GM18498 (cell line): ENCODE measurements at regions not wholly inside any gene's neighbourhood (a gene's known extent, or its start where the extent isn't known, plus 50 kb on each side); places are given as distances from the start of the nearest gene placed in this dataset.

Experiments
- ATAC-seq: cut with Tn5 transposase; IDR thresholded peaks from one replicate; pipeline ENCODE4 v1.9.1; 2021; ENCODE audit warnings: mild to moderate bottlenecking, moderate library complexity; ENCODE audit not compliant: unreplicated experiment

DNA sequence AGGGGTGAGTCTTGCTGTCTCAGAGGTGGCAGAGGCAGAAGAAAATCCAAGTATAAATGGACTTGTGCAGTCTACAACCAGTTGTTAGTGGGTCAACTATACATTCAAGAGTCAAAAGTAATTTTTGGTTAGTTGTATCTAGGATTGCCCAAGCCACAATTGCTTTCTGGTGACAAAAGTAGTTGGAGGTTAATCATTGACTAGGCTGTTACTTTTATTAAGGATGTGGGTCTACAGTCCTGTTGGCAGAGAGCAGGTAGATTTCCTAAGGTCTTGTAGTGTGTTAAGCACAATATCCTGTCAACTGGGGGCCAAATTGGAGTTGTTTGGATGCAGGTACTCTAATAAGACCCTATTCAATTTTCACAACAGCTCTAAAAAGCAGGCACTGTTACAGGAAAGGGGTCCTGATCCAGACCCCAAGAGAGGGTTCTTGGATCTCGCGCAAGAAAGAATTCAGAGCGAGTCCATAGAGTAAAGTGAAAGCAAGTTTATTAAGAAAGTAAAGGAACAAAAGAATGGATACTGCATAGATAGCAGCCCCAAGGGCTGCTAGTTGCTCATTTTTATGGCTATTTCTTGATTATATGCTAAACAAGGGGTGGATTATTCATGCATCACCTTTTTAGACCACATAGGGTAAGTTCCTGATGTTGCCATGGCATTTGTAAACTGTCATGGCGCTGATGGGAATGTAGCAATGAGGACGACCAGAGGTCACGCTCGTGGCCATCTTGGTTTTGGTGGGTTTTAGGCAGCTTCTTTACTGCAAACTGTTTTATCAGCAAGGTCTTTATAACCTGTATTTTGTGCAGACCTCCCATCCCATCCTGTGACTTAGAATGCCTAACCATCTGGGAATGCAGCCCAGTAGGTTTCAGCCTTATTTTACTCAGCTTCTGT is 232.6 kb upstream of the SRRM4 start:
- ATAC-seq = no peak

DNA sequence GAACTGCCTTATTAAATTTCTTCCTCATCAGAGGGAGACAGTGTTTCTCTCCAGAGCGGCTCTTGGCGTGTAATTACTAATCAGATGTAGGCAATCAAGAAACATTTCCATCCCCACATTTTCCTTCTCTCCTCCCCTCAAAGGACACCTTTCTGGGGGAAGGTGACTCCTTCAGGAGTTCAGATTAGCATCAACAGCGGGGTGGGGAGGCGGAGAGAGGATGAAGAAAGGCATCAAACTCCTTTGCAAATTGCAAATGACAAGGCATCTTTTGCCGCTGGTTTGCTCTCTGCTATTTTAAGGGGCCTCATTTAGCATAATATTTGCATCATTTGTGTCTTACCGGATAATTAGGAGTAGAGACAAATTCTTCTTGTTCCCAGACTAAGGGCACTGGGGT is 231.7 kb upstream of the SRRM4 start:
- no peak for ATAC-seq

- ATAC-seq = no peak
Observed at GRCh38 chr12:118750666-118751065, 230.7 kb upstream of the SRRM4 start.

DNA sequence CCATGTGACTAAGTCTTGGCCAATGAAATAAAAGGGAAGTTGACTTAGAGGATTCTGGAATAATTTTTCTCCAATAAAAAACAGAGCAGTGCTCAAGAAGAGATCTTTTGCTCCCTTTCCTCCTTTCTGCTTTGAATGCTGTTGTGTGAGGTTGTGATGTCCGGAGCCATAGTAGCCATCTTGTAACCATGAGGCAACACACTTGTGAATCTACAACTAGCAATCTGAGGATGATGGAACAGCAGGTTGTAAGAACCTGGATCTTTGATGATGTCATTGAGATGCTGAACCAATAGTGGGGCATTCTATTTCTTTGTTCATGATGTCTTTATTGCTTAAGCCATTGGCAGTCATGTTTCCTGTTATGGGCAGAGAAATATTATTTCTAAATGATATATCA is 230.0 kb upstream of the SRRM4 start:
- no peak for ATAC-seq

- ATAC-seq = no peak
Observed at GRCh38 chr12:118760623-118761022, 220.7 kb upstream of the SRRM4 start.

DNA sequence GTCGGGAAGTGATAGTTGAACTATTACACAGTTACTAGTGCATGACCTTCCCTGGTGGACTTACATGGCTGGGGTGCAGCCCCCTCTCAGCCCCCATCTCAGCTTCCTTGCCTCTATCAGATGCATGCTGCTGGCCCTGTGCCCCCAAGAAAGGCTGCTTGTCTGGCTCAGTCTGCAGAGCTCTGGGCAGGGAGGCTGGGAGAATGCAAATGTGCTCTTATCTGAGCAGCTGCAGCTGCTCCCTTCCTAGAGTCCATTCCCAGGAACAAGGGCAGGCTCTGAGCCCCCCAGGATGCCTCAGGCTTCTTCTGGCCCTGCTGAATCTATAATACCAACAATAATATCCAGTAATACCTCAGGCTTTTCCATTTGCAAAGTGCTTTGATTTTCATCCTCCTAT is 218.1 kb upstream of the SRRM4 start:
- ATAC-seq = no peak

- no peak for ATAC-seq
Observed at GRCh38 chr12:118773956-118774723, 207.2 kb upstream of the SRRM4 start.

DNA sequence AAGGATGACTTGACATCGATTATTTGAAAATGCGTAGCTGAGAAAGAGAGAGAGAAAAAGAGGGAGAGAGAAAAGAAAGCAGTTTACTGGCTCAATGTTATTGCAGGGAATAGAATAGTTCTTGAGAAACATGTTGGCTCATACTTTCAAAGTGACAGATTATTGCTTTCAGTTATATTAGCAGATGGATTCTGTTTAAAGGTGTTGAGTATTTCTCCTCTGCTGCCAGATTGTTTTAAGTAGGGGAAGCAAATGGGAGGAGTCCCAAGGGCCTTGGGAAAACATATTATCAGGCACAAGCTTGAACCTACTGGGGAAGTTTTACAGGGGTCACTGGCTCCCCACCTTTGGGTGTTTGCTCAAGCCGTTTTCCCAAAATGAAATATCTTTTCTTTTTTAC is 203.8 kb upstream of the SRRM4 start:
- no peak for ATAC-seq

GRCh38 chr12:118778077-118778476 is 203.3 kb upstream of the SRRM4 start:
- no peak for ATAC-seq

- ATAC-seq = no peak
Observed at GRCh38 chr12:118780939-118781338, 200.4 kb upstream of the SRRM4 start.

DNA sequence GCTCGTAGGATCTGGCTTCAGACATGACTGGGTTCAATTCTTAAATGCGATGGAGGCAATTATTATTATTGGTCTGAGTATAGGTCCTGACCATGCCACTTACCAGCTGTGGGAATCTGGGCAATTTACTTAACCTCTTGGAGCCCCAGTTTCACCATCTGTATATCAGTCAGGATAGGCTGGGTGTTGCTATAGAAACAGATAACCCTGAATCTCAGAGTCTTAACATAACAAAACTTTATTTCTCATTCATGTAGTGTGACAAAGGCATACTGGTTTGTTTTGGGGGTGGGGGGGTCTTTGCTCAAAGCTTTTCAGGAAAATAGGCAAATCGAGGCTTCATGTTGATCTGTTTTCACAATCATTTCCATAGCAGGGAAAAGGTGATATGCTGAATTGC is 199.6 kb upstream of the SRRM4 start:
- ATAC-seq = no peak

GRCh38 chr12:118783703-118784102 is 197.6 kb upstream of the SRRM4 start:
- no peak for ATAC-seq

DNA sequence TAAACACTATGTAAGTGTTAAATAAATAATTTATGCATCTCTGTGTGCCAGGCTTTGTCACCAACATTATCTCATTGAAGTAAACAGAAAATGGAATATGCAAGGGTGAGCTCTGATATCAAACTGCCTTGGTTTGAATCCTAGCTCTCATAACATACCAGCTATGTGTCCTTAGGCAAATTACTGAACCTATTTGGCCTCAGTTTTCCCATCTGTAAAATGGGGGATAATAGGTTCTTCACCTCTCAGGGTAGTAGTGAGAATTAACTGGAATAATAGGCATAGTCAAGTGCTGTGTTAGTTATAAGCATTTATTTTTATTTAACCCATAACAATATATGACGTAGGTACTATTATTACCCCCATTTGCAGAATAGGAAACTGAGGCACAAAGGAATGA is 190.8 kb upstream of the SRRM4 start:
- ATAC-seq = no peak

DNA sequence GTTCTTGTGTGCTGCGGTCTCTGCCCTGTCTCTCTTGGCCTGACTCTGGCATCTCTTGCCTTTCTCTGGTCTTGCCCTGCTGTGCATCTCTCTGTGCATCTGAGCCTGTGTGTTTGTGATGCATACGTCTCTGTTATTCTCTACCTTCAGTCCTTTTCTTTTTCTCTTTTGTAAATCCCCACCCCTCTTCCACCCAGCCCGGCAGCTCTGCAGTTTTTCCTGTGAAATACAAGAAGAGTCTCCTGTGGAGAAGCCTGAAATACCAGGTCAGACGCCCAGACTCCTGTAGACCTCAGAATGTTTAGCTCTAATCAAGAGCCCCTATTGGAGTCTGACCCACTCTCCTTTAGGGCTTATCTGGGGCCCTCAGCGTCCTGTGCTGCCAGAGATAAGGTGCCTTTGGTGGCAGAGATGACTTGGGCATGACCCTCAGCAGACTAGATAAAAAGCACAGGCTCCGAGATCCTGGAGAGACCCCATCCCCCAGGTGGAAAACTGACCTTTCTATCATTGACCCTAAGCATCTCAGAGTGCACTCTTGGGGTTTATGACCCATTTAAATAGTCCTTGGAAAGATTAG is 167.5 kb upstream of the SRRM4 start:
- no peak for ATAC-seq

GRCh38 chr12:118816296-118816695 is 165.0 kb upstream of the SRRM4 start:
- ATAC-seq = no peak

GRCh38 chr12:118821386-118821925 is 159.9 kb upstream of the SRRM4 start:
- no peak for ATAC-seq

DNA sequence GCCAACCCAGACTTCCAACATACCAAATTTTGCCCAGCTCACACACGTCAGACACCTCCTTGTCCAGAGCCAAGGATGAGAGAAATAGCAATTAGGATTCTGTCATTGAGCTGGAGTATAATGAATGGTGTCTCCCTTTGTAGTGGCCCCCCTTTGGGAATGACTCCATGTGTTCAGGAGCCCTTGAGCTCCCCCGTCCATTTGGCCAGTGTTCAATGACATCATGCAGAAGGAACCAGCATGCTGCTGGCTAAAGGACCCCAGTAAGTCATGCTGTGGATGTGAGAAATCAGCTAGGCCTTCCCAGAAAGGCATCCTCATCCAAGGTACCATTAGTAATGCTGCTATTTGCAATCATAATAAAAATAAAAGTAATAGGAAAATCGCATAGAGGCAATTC is 158.8 kb upstream of the SRRM4 start:
- no peak for ATAC-seq

- no peak for ATAC-seq
Observed at GRCh38 chr12:118827047-118827446, 154.3 kb upstream of the SRRM4 start.

- ATAC-seq = no peak
Observed at GRCh38 chr12:118827606-118828005, 153.7 kb upstream of the SRRM4 start.

DNA sequence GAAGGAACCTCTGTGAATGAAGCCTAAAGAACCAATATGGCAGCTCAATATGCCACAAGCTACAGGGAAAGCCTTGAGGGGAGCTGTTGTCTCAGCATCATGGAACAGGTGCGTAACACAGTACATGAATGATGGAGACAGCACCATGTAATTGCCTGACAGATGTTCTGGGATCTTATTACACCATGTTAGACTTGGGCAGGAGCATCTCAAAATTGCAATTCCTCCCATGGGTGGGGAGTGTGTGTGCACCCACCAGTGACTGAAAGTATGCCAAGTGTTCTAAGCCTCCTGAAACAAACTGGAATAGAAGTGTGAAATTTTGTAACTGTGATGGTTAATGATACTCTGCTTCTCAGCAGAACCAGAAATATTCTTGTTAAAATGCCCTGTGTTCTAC is 151.0 kb upstream of the SRRM4 start:
- ATAC-seq = no peak

GRCh38 chr12:118835926-118836325 is 145.4 kb upstream of the SRRM4 start:
- ATAC-seq = no peak

DNA sequence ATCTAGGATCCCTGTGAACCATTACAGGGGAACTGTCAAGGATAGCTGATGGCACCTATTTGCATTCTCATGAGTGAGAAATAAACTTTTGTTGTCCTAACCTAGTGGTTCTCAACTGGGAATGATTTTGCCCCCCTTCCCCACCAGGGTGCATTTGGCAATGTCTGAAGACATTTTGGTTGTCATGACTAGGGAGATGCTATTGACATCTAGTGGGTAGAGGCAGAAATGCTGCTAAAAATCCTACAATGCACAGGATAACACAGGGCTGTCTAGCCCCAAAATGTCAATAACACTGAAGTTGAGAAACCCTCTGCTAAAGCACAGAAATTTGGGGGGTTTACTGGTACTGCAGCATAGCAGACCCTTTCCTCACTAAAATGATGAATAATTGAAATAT is 140.9 kb upstream of the SRRM4 start:
- no peak for ATAC-seq
